ENCODE measurements at regions not wholly inside any gene's neighbourhood (a gene's known extent, or its start where the extent isn't known, plus 50 kb on each side); places are given as distances from the start of the nearest gene placed in this dataset.

DNA sequence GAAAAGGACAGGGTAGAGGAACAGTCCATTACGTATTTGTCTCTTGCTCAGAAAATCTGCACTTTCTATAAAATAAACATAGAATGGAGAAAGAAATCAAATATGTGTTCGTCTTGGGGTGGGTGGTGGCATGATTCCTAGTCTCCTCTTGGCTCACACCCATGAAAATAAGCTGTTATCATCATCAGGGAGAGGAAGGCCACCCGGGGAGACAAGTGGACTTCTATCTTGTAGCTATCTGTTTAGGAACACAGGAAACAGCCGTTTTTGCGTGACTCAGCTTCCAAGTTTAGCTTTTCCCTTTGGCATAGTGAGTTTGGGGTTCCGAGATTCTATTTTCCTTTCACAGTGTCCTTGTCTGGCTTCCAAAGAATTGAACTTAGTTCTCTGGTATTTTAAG lies 622.3 kb downstream of the PTPRU start:
- Histone ChIP-seq H3K4me2 (ENCODE audit: low read length) (no peak overlapping the region), H4K20me1 (ENCODE audit: insufficient read depth) (no peaks in the 10 kb centered on the region), H3K9me3 (ENCODE audit: low read length) (no peaks in the 10 kb centered on the region), H3K9ac (ENCODE audit: low read length) (no peak overlapping the region), H3F3A (ENCODE audit: insufficient read depth, low read length, poor library complexity, severe bottlenecking) (no peaks in the 10 kb centered on the region), H3K27ac (ENCODE audit: low read length) (no peak overlapping the region), H3K27me3 (ENCODE audit: insufficient read depth, low read depth, low read length) (no peaks in the 10 kb centered on the region), H3K79me2 (replicated peaks; ENCODE audit: insufficient read depth, low read length) (no peaks in the 10 kb centered on the region), H3K4me3 (ENCODE audit: low read length) (no peak overlapping the region), H3K9me2 (ENCODE audit: insufficient read depth, low read length) (no peaks in the 10 kb centered on the region), H3K36me3 (ENCODE audit: insufficient read depth, low read length) (no peaks in the 10 kb centered on the region), H2AFZ (ENCODE audit: low read depth, low read length) (no peak overlapping the region)
- TF ChIP-seq EZH2 (IDR thresholded peaks at IDR 0.05; ENCODE audit: borderline replicate concordance, insufficient read depth, low read length, poor library complexity, severe bottlenecking) (no peak), SMC3 (conservative IDR thresholded peaks at IDR 0.05; ENCODE audit: poor library complexity) (no peak), CTCF (IDR thresholded peaks at IDR 0.05; ENCODE audit: poor library complexity, severe bottlenecking) (no peak), RAD21 (conservative IDR thresholded peaks at IDR 0.05) (no peak), POLR2AphosphoS5 (IDR thresholded peaks at IDR 0.05) (no peak)

DNA sequence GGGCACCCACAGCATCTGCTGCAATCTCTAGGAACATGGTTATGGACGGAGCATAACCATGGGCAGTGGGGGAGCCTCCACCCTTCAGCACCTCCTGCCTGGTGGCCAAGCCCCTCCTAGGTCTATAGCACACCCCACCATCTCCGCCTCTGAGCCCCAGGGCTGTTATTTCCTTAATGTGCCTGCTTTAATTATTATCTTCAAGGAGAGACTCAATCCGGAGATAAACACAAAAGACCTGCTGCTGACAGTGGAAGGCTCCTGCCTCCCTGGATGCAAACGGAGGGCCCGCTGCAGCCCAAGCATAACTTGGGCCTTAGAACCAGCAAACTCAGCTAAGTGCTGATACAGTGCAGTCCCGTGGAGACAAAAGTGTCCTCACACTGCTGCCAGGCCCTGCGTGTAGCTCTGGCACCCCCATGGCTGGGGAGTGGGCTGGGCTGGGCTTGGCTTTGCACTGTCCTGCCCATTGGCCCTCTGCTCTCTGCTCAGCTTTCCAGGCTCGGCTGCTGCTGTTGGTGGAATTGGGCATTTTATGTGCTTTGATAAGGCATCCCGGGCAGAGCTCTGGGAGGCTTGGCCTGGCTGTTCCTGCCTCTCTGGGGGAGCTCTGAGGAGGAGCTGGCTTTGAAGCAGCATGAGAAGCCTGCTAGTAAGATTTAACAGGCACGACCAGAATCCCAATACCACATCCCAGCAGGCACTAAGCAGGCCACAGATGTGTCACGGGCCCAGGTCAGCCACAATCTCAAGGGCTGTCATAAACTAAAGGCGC lies 620.2 kb downstream of the PTPRU start:
- H3K27me3 ChIP-seq (ENCODE audit: insufficient read depth, low read depth, low read length) = no peaks in the 10 kb centered on the region
- no peak overlapping the region for H3K27ac ChIP-seq (ENCODE audit: low read length)
- H4K20me1 ChIP-seq (ENCODE audit: insufficient read depth) = no peaks in the 10 kb centered on the region
- no peak overlapping the region for H2AFZ ChIP-seq (ENCODE audit: low read depth, low read length)
- H3K36me3 ChIP-seq (ENCODE audit: insufficient read depth, low read length) = no peaks in the 10 kb centered on the region
- no peaks in the 10 kb centered on the region for H3K9me2 ChIP-seq (ENCODE audit: insufficient read depth, low read length)
- H3K9me3 ChIP-seq (ENCODE audit: low read length) = no peaks in the 10 kb centered on the region
- H3K4me2 ChIP-seq (ENCODE audit: low read length) = no peak overlapping the region
- TF ChIP-seq TAF1 (IDR thresholded peaks at IDR 0.05; ENCODE audit: low read depth) (no peak), MXI1 (conservative IDR thresholded peaks at IDR 0.05; ENCODE audit: poor library complexity, severe bottlenecking) (no peak), EP300 (conservative IDR thresholded peaks at IDR 0.05; ENCODE audit: poor library complexity, severe bottlenecking) (no peak), POLR2AphosphoS5 (IDR thresholded peaks at IDR 0.05) (no peak), RAD21 (conservative IDR thresholded peaks at IDR 0.05) (no peak), CTCF (IDR thresholded peaks at IDR 0.05; ENCODE audit: poor library complexity, severe bottlenecking) (no peak)
- no peak overlapping the region for H3K9ac ChIP-seq (ENCODE audit: low read length)
- no peak overlapping the region for H3K4me3 ChIP-seq (ENCODE audit: low read length)
- no peaks in the 10 kb centered on the region for H3F3A ChIP-seq (ENCODE audit: insufficient read depth, low read length, poor library complexity, severe bottlenecking)
- H3K79me2 ChIP-seq (replicated peaks; ENCODE audit: insufficient read depth, low read length) = no peaks in the 10 kb centered on the region

DNA sequence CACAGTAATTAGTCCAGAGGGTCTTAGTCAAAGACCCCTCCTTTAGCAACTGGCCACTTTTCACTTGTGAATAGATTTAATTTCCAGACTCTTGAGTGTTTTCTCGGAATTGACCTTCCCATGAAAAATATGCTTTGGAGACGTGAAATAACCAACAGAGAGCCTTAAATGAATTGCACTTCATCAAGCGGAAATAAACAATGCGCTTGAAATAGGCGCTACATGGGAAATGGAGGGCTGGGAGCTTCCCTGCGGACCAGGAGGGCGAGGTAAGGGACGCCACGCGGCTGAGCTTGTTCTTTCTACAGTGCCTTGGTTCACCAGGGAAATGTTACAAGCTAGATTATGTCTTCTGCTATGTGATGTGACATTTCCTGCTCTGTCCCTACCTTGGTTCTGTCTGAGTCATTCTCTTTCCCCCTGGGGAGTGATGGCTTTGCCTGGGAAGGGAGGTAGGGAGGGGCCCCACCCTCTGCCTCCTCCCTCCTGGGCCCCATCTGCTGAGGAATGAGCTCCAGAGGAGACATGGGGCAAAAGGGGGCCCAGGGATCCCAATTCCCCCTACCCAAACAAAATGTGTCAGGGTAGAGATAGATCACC lies 619.3 kb downstream of the PTPRU start:
- H3K27me3 ChIP-seq (ENCODE audit: insufficient read depth, low read depth, low read length) = no peaks in the 10 kb centered on the region
- no peak overlapping the region for H2AFZ ChIP-seq (ENCODE audit: low read depth, low read length)
- no peaks in the 10 kb centered on the region for H3K9me2 ChIP-seq (ENCODE audit: insufficient read depth, low read length)
- H3K9me3 ChIP-seq (ENCODE audit: low read length) = no peaks in the 10 kb centered on the region
- H3K4me3 ChIP-seq (ENCODE audit: low read length) = no peak overlapping the region
- no peaks in the 10 kb centered on the region for H3K36me3 ChIP-seq (ENCODE audit: insufficient read depth, low read length)
- no peak overlapping the region for H3K27ac ChIP-seq (ENCODE audit: low read length)
- H3K9ac ChIP-seq (ENCODE audit: low read length) = no peak overlapping the region
- no peaks in the 10 kb centered on the region for H3K79me2 ChIP-seq (replicated peaks; ENCODE audit: insufficient read depth, low read length)
- no peak overlapping the region for H3K4me2 ChIP-seq (ENCODE audit: low read length)
- TF ChIP-seq EZH2 (IDR thresholded peaks at IDR 0.05; ENCODE audit: borderline replicate concordance, insufficient read depth, low read length, poor library complexity, severe bottlenecking) (no peak), REST (IDR thresholded peaks at IDR 0.05; ENCODE audit: borderline replicate concordance) (peak; percentile 25)
- no peaks in the 10 kb centered on the region for H4K20me1 ChIP-seq (ENCODE audit: insufficient read depth)
- H3F3A ChIP-seq (ENCODE audit: insufficient read depth, low read length, poor library complexity, severe bottlenecking) = no peaks in the 10 kb centered on the region

All from neural cell (in vitro differentiated cells).